HCEC 1CT (cell line): ENCODE measurements at regions not wholly inside any gene's neighbourhood (a gene's known extent, or its start where the extent isn't known, plus 50 kb on each side); places are given as distances from the start of the nearest gene placed in this dataset.

Experiments
- DNase-seq: peaks from one replicate; pipeline ENCODE4 v3.0.0-alpha.2; 2017

GRCh38 chr1:98813738-98814309 lies 152.3 kb downstream of the SNX7 start:
- no peak for DNase-seq

DNA sequence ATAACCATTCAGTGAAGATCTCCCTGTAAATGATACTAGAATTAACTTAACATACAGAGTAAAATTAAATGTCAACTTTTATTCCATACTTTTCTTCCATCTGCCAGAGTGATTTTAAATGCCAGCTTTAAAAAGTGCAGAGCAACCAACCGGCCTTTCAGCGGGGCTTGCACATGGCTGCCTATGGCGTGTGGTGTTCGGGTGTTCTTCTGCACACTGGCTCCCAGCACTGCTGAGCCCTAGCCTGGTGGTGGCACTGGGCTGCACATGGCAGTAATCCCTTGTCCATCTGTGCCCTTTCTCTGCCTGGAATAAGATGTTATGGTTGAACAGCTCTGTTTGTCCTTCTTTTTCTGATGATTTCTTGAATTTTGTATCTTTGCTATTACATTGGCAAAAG lies 156.3 kb downstream of the SNX7 start:
- no peak for DNase-seq

GRCh38 chr1:98821379-98821778 lies 159.9 kb downstream of the SNX7 start:
- no peak for DNase-seq

GRCh38 chr1:98824736-98825135 lies 163.2 kb downstream of the SNX7 start:
- no peak for DNase-seq

DNA sequence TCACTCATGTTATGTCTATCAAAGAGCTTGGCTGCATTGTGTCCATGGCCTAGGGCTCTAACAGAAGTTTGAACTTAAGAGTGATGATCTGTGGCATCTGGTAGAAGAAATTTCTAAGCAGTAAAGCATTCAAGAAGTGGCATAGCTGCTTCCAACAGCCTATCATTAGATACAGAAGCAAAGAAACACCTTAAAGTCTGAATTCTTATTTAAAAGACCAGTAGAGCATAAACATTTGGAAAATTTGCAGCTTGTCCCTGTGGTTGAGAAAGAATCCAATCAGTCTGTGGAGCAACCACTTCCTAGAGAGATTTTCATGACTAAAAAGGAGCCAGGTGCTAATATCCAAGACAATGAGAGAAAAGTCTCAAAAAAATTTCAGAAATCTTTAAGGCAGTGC lies 165.5 kb downstream of the SNX7 start:
- DNase-seq = no peak

DNA sequence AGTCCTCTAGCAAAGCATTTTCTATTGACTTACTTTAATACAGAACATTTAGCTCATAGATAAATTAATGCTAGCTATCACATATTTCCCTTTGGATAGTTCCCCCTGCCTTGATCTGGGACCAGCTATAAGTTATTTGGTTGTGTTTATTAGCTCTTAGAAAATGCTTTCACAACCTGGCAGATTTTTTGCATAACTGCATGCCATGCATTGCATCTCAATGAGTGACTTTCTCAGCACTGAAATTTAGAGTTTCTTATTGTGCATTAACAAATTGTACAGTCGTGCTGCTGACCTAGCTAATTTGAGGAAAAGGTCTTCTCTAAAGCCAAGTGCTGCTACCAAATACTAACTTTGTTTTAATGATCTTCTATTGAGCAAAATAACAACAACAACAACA lies 164.8 kb downstream of the PLPPR5 start:
- DNase-seq = peak; percentile 25
